ENCODE measurements at regions not wholly inside any gene's neighbourhood (a gene's known extent, or its start where the extent isn't known, plus 50 kb on each side); places are given as distances from the start of the nearest gene placed in this dataset.

- no peaks in the 10 kb centered on the region for H3K27me3 ChIP-seq (ENCODE audit: control insufficient read depth, insufficient read depth, low read length)
- peak; percentile 2 to 5 for DNase-seq
- no CpG with 5 or more reads among the region's 6 CpGs for WGBS (ENCODE audit: insufficient coverage, low lambda C conversion rate)
Observed at GRCh38 chr2:7517088-7517487, 599.9 kb downstream of the RNF144A start.

DNA sequence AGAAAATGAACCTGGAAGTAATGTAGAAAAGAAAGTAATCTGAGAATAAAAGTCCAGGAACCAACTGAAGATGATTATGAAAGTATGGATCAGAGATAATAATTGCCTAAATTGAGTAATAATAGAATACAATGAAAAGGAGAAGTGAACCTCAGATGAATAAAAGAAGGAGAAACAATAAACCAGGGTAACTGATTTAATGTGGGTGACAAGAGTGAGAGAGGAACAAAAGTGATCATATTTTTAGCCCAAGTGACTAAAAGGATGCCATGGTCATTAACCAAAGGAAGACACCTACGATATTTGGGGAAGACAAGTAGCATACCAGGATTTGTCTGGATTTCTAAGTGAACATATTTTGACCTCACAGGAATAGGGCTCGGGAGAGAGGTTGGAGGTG, 600.6 kb downstream of the RNF144A start:
- no peaks in the 10 kb centered on the region for H3K36me3 ChIP-seq (ENCODE audit: control insufficient read depth, insufficient read depth, low read length)
- no peak overlapping the region for H3K27ac ChIP-seq (ENCODE audit: low read length)
- H3K4me1 ChIP-seq (ENCODE audit: control insufficient read depth, insufficient read depth, low read length) = no peaks in the 10 kb centered on the region
- no peaks in the 10 kb centered on the region for H3K9me3 ChIP-seq (ENCODE audit: control insufficient read depth, low read depth, low read length)
- 100% methylated on average over 1 of the region's 2 CpGs for WGBS (ENCODE audit: insufficient coverage, low lambda C conversion rate)
- DNase-seq = no peak
- H3K4me3 ChIP-seq (ENCODE audit: low read length) = no peak overlapping the region
- no peaks in the 10 kb centered on the region for H3K27me3 ChIP-seq (ENCODE audit: control insufficient read depth, insufficient read depth, low read length)

More at GRCh38 chr2:7517088-7517487, 599.9 kb downstream of the RNF144A start:
- H3K9me3 ChIP-seq (ENCODE audit: control insufficient read depth, low read depth, low read length) = no peaks in the 10 kb centered on the region
- H3K36me3 ChIP-seq (ENCODE audit: control insufficient read depth, insufficient read depth, low read length) = no peaks in the 10 kb centered on the region
- no peaks in the 10 kb centered on the region for H3K4me1 ChIP-seq (ENCODE audit: control insufficient read depth, insufficient read depth, low read length)
- H3K27ac ChIP-seq (ENCODE audit: low read length) = no peak overlapping the region
- no peak overlapping the region for H3K4me3 ChIP-seq (ENCODE audit: low read length)

GRCh38 chr2:7523481-7524120, 606.4 kb downstream of the RNF144A start:
- Histone ChIP-seq H3K27me3 (ENCODE audit: control insufficient read depth, insufficient read depth, low read length) (no peaks in the 10 kb centered on the region), H3K9me3 (ENCODE audit: control insufficient read depth, low read depth, low read length) (no peaks in the 10 kb centered on the region), H3K36me3 (ENCODE audit: control insufficient read depth, insufficient read depth, low read length) (no peaks in the 10 kb centered on the region), H3K27ac (ENCODE audit: low read length) (no peak overlapping the region), H3K4me1 (ENCODE audit: control insufficient read depth, insufficient read depth, low read length) (no peaks in the 10 kb centered on the region), H3K4me3 (ENCODE audit: low read length) (no peak overlapping the region)
- WGBS (ENCODE audit: insufficient coverage, low lambda C conversion rate) = 95% methylated on average over 6 of the region's 12 CpGs
- DNase-seq = no peak

DNA sequence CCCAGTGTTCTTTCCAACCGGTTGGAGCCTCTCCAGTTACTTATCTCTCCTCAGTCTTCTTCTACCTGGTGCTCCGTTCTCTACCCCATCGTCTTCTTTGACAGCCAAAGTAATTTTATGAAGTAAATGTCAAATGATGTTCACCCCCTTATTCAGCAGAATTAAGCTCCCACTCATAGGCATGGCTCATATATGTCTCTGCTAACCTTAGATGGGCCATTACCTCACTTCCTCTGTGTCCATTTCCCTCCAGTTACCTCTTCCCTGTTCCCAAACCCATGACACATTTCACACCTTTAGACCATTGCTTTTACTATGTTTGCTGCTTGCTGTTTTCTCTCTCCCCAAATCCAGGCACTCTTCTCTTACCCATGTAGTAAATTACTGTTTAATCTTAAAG, 607.0 kb downstream of the RNF144A start:
- Histone ChIP-seq H3K9me3 (ENCODE audit: control insufficient read depth, low read depth, low read length) (no peaks in the 10 kb centered on the region), H3K36me3 (ENCODE audit: control insufficient read depth, insufficient read depth, low read length) (no peaks in the 10 kb centered on the region), H3K4me3 (ENCODE audit: low read length) (no peak overlapping the region), H3K4me1 (ENCODE audit: control insufficient read depth, insufficient read depth, low read length) (no peaks in the 10 kb centered on the region), H3K27ac (ENCODE audit: low read length) (no peak overlapping the region), H3K27me3 (ENCODE audit: control insufficient read depth, insufficient read depth, low read length) (no peaks in the 10 kb centered on the region)
- WGBS (ENCODE audit: insufficient coverage, low lambda C conversion rate) = 100% methylated on average over 3 of the region's 3 CpGs
- no peak for DNase-seq

DNA sequence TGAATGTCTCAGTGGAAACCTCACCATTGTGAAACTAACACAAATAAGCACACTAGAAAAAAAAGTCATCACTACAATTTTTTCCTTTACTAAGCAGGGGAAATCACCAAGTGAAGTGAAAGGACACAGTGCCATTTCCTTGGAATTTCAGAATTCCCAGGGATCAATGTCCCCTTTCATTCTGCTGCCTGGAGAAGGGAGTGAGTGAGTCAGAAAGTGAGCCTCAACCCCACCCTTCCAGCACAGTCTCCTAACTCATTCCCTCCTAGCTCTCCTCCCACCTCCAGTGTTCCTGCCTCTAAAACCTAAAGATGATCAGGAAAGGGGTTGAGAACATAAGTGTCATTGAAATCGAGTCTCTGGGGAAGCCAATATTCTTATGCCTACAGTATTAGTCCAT, 608.5 kb downstream of the RNF144A start:
- no peaks in the 10 kb centered on the region for H3K27me3 ChIP-seq (ENCODE audit: control insufficient read depth, insufficient read depth, low read length)
- WGBS (ENCODE audit: insufficient coverage, low lambda C conversion rate) = no CpG with 5 or more reads among the region's 1 CpG
- no peaks in the 10 kb centered on the region for H3K4me1 ChIP-seq (ENCODE audit: control insufficient read depth, insufficient read depth, low read length)
- no peak overlapping the region for H3K4me3 ChIP-seq (ENCODE audit: low read length)
- no peak overlapping the region for H3K27ac ChIP-seq (ENCODE audit: low read length)
- H3K9me3 ChIP-seq (ENCODE audit: control insufficient read depth, low read depth, low read length) = peaks cover 3% of the 10 kb centered on the region
- DNase-seq = no peak
- no peaks in the 10 kb centered on the region for H3K36me3 ChIP-seq (ENCODE audit: control insufficient read depth, insufficient read depth, low read length)

DNA sequence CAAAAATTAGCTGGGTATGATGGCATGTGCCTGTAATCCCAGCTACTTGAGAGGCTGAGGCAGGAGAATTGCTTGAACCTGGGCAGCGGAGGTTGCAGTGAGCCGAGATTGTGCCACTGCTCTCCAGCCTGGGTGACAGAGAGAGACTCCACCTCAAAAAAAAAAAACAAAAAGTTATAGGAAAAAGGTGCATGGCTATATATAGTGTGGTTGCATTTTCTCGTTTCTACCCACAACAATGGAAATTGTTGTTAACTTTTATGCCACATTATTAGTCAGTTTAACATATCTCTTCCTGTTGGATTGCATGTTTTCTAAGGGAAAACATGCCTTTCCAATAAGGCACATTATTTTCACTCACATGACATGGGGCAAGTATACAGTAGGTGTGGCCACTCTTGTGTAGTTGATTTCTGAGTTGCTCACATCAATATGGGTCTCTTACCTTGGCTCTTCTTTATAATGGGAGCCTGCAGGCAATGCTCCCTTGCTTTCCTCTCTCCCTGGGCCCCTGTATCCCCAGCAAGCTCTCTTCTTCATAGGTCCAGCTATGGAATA, 610.0 kb downstream of the RNF144A start:
- Histone ChIP-seq H3K27me3 (ENCODE audit: control insufficient read depth, insufficient read depth, low read length) (no peaks in the 10 kb centered on the region), H3K27ac (ENCODE audit: low read length) (no peak overlapping the region), H3K9me3 (ENCODE audit: control insufficient read depth, low read depth, low read length) (peaks cover 9% of the 10 kb centered on the region), H3K4me1 (ENCODE audit: control insufficient read depth, insufficient read depth, low read length) (no peaks in the 10 kb centered on the region), H3K4me3 (ENCODE audit: low read length) (no peak overlapping the region), H3K36me3 (ENCODE audit: control insufficient read depth, insufficient read depth, low read length) (no peaks in the 10 kb centered on the region)
- WGBS (ENCODE audit: insufficient coverage, low lambda C conversion rate) = 83% methylated on average over 1 of the region's 3 CpGs
- no peak for DNase-seq

GRCh38 chr2:7530001-7530400, 612.8 kb downstream of the RNF144A start:
- Histone ChIP-seq H3K27me3 (ENCODE audit: control insufficient read depth, insufficient read depth, low read length) (no peaks in the 10 kb centered on the region), H3K4me3 (ENCODE audit: low read length) (no peak overlapping the region), H3K9me3 (ENCODE audit: control insufficient read depth, low read depth, low read length) (peaks cover 9% of the 10 kb centered on the region), H3K36me3 (ENCODE audit: control insufficient read depth, insufficient read depth, low read length) (no peaks in the 10 kb centered on the region), H3K4me1 (ENCODE audit: control insufficient read depth, insufficient read depth, low read length) (no peaks in the 10 kb centered on the region), H3K27ac (ENCODE audit: low read length) (no peak overlapping the region)
- DNase-seq = no peak

GRCh38 chr2:7539077-7539476, 621.9 kb downstream of the RNF144A start:
- no peak overlapping the region for H3K4me3 ChIP-seq (ENCODE audit: low read length)
- no CpG with 5 or more reads among the region's 4 CpGs for WGBS (ENCODE audit: insufficient coverage, low lambda C conversion rate)

DNA sequence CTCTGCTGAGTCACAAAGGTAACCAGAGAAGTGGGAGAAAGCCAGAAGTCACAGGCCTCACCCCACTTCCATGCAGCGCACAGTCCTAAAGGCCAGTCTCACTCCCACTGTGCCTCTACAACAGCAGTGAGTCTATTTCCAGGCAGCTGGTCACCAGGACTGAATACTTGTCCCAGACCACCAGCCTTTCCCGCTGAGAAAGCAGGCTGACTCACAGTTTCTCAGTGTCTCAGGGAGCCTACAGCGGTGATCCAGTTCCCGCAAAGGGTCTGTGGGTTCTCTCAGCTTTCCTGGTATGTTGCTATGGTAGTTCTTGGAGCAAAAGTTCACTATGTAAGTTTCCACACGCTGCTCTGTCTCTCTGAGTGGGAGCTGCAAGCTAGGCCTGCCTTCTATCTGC, 622.5 kb downstream of the RNF144A start:
- Histone ChIP-seq H3K36me3 (ENCODE audit: control insufficient read depth, insufficient read depth, low read length) (no peaks in the 10 kb centered on the region), H3K9me3 (ENCODE audit: control insufficient read depth, low read depth, low read length) (no peaks in the 10 kb centered on the region), H3K27me3 (ENCODE audit: control insufficient read depth, insufficient read depth, low read length) (no peaks in the 10 kb centered on the region), H3K4me3 (ENCODE audit: low read length) (no peak overlapping the region), H3K4me1 (ENCODE audit: control insufficient read depth, insufficient read depth, low read length) (no peaks in the 10 kb centered on the region), H3K27ac (ENCODE audit: low read length) (no peak overlapping the region)
- no peak for DNase-seq
- WGBS (ENCODE audit: insufficient coverage, low lambda C conversion rate) = no CpG with 5 or more reads among the region's 5 CpGs

More at GRCh38 chr2:7539077-7539476, 621.9 kb downstream of the RNF144A start:
- Histone ChIP-seq H3K36me3 (ENCODE audit: control insufficient read depth, insufficient read depth, low read length) (no peaks in the 10 kb centered on the region), H3K27ac (ENCODE audit: low read length) (no peak overlapping the region), H3K9me3 (ENCODE audit: control insufficient read depth, low read depth, low read length) (no peaks in the 10 kb centered on the region), H3K4me1 (ENCODE audit: control insufficient read depth, insufficient read depth, low read length) (no peaks in the 10 kb centered on the region), H3K27me3 (ENCODE audit: control insufficient read depth, insufficient read depth, low read length) (no peaks in the 10 kb centered on the region)
- no peak for DNase-seq

- Histone ChIP-seq H3K4me1 (ENCODE audit: control insufficient read depth, insufficient read depth, low read length) (no peaks in the 10 kb centered on the region), H3K36me3 (ENCODE audit: control insufficient read depth, insufficient read depth, low read length) (no peaks in the 10 kb centered on the region), H3K9me3 (ENCODE audit: control insufficient read depth, low read depth, low read length) (no peaks in the 10 kb centered on the region), H3K27ac (ENCODE audit: low read length) (no peak overlapping the region), H3K4me3 (ENCODE audit: low read length) (no peak overlapping the region), H3K27me3 (ENCODE audit: control insufficient read depth, insufficient read depth, low read length) (no peaks in the 10 kb centered on the region)
- no peak for DNase-seq
- no CpG with 5 or more reads among the region's 5 CpGs for WGBS (ENCODE audit: insufficient coverage, low lambda C conversion rate)
Observed at GRCh38 chr2:7552825-7553570, 635.8 kb downstream of the RNF144A start.
